ENCODE measurements at regions not wholly inside any gene's neighbourhood (a gene's known extent, or its start where the extent isn't known, plus 50 kb on each side); places are given as distances from the start of the nearest gene placed in this dataset.

- TF ChIP-seq CTCF (IDR thresholded peaks at IDR 0.05) (no peak), POLR2A (IDR thresholded peaks at IDR 0.05) (no peak)
Observed at GRCh38 chr2:167388901-167389300, 500.6 kb downstream of the XIRP2 start.

All from lower leg skin (tissue), 3 donors.